AG20443 (cell line): ENCODE measurements at regions not wholly inside any gene's neighbourhood (a gene's known extent, or its start where the extent isn't known, plus 50 kb on each side); places are given as distances from the start of the nearest gene placed in this dataset.
"Not testable (repeated sequence)": the region's sequence is repeated elsewhere in the genome, so short reads cannot be mapped to it uniquely, and the experiment has no call there.

ENCODE experiments used
- DNase-seq: peaks from one replicate; pipeline ENCODE4 v3.0.0; 2012; ENCODE audit warnings: low spot score, mixed read lengths

- no peak for DNase-seq
Observed at GRCh38 chr12:60194678-60195077, 598.8 kb downstream of the SLC16A7 start.

GRCh38 chr12:60195483-60195882 is 599.7 kb downstream of the SLC16A7 start:
- no peak for DNase-seq

GRCh38 chr12:60196366-60196765 is 600.5 kb downstream of the SLC16A7 start:
- DNase-seq, result no peak

DNA sequence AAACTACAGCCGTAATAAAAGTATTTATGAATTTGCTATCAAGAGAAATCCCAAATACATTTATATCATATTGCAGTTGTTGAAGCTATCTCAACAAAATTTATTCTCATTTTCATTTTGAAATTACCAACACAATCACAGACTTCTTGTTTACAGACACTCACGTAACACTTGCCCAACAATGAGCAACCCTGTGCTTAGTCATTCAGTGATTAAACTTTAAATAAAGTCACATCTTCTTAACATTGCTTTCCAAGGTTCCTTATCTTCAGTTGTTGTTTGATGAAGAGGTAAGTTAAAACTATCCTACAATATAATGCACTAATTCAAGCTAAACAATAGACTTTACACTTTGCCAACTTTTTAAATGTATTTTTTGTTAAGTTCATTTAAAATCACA is 601.8 kb downstream of the SLC16A7 start:
- peak; percentile 25 for DNase-seq

DNA sequence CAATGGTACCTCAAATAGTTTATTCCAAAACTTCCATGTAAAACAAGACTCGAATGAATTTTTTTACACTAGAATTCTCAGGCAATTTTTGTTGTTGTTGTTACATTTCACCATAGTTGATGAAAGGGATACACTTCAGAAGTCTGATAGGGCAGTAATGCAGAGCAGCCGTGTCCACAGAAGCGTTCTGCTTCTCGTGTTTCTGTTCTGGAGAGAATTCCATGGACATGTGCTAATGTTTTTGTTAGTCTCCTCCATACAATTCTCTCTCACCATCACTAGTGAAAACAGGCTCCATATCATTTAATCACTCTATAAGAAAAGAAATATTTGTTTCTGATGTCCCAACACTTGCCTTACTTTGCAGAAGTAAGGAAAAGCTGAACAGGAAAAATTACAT is 606.1 kb downstream of the SLC16A7 start:
- DNase-seq, result peak; percentile 9

DNA sequence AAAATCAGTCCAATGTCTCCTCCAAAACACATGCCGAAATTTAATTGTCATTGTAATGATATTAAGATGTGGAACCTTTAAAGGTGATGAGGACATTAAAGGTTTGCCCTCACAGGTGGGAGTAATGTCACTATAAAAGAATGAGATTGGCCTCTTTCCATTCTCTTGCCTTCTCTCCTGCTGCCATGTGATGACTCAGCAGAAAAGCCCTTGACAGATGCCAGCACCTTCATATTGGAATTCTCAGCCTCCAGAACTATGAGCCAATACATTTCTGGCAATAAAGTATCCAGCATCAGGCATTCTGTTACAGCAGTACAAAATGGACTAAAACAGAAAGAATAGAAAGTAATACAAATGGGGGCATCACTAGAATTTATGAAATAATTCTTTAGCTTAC is 609.7 kb downstream of the SLC16A7 start:
- peak; percentile 13 for DNase-seq

DNA sequence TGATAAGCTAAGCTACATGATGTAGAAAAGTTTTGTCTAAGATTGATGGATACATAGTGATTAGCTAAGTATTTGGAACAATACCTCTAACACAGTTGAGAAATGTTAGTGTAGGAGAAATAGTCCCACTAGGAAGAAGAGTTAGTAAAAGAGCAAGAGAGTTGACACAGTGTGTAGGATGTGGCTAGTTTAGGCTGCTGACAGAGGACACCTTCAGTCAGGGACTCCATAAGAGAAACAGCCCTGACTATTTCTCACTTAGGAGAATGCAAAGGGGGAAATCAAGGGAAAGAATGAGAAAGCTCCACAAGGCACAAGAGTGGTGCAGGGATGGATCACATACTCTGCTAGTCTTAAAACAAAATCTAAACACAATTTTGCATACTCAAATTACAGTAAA is 613.7 kb downstream of the SLC16A7 start:
- DNase-seq, result no peak

DNA sequence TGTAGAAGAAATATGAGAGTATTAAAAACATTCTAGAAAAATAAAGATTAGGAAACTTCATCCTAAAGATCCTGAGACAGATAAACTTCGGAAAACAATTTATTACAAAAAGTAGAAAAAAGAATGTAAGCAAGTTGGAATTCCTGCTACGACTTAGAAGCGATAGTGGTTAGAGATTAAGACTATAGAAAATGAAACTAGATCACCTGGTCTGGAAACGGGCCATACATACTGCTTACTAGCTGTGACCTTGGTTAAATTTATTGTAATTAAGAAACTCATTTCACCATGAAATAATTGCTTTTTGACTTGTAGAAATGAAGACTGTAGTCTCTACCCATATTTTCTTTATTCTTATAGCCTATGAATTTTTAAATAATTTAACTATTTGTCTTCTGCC is 614.1 kb downstream of the SLC16A7 start:
- no peak for DNase-seq

- DNase-seq, result no peak
Observed at GRCh38 chr12:60210756-60211155, 614.9 kb downstream of the SLC16A7 start.

- DNase-seq, result no peak
Observed at GRCh38 chr12:60211244-60211643, 615.4 kb downstream of the SLC16A7 start.

- no peak for DNase-seq
Observed at GRCh38 chr12:60212159-60213000, 616.6 kb downstream of the SLC16A7 start.

GRCh38 chr12:60213272-60213671 is 617.4 kb downstream of the SLC16A7 start:
- not testable (repeated sequence) for DNase-seq

- no peak for DNase-seq
Observed at GRCh38 chr12:60216226-60216625, 620.4 kb downstream of the SLC16A7 start.

DNA sequence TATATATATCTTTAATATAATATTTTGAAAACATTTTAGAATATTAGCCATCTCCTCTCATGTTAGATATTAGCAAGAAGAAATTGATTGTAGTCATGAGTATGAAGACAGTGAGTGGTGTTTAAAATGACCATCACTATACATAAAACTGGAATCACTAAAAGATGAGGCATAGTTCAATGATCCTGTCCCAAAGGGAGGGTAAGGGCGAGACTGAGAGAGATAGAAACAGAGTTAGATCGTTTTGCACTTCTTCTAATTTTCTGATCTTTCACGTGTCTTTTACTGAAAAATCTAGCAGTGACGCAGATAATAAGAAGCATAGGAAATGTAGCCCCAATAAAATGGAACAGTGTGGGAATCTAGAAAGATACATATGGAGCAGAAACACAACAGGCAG is 627.4 kb downstream of the SLC16A7 start:
- DNase-seq, result no peak

GRCh38 chr12:60225216-60226000 is 629.6 kb downstream of the SLC16A7 start:
- no peak for DNase-seq

DNA sequence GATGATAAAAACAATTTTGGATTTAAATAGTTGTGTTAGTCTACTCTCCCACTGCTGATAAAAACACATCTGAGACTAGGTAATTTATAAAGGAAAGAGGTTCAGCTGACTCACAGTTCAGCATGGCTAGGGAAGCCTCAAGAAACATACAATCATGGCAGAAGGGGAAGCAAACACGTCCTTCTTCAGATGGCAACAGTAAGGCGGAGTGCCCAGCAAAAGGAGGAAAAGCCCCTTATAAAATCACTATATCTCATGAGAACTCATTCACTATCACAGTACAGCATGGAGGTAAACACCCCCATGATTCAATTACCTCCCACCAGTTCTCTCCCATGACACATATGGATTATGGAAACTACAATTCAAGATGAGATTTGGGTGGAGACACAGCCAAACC is 632.1 kb downstream of the SLC16A7 start:
- no peak for DNase-seq

- DNase-seq, result peak; percentile 3
Observed at GRCh38 chr12:60230056-60230455, 634.2 kb downstream of the SLC16A7 start.

GRCh38 chr12:60231303-60231702 is 635.5 kb downstream of the SLC16A7 start:
- DNase-seq, result peak; percentile 5

GRCh38 chr12:60231976-60232907 is 636.4 kb downstream of the SLC16A7 start:
- no peak for DNase-seq

- not testable (repeated sequence) for DNase-seq
Observed at GRCh38 chr12:60234611-60235195, 638.9 kb downstream of the SLC16A7 start.

- no peak for DNase-seq
Observed at GRCh38 chr12:60235261-60235660, 639.4 kb downstream of the SLC16A7 start.

GRCh38 chr12:60236416-60236815 is 640.6 kb downstream of the SLC16A7 start:
- DNase-seq, result not testable (repeated sequence)
